SK-N-SH treated with all-trans-retinoic acid at 6 μM for 48 hours (cell line): ENCODE measurements at regions not wholly inside any gene's neighbourhood (a gene's known extent, or its start where the extent isn't known, plus 50 kb on each side); places are given as distances from the start of the nearest gene placed in this dataset.

Source experiments
- ATAC-seq: fragments of 200-7000 bp; cut with Tn5 transposase; 3 replicates; pipeline ENCODE4 v1.9.1; 2020; ENCODE audit warnings: mild to moderate bottlenecking, moderate library complexity
- BACH2 ChIP-seq: fragments of 250-450 bp; sonication (Bioruptor Pico); IDR thresholded peaks from 2 replicates; pipeline ENCODE4 v1.9.0; 2021; ENCODE audit warnings: mild to moderate bottlenecking, borderline replicate concordance
- CSDC2 ChIP-seq: fragments of 250-450 bp; sonication (Bioruptor Pico); IDR thresholded peaks from 2 replicates; pipeline ENCODE4 v1.5.0; 2020; ENCODE audit warnings: mild to moderate bottlenecking, moderate library complexity
- CSRNP3 ChIP-seq: fragments of 250-450 bp; sonication (Bioruptor Pico); IDR thresholded peaks from 2 replicates; pipeline ENCODE4 v1.5.1; 2021; ENCODE audit warnings: mild to moderate bottlenecking, moderate library complexity
- ESRRG ChIP-seq: fragments of 250-450 bp; sonication (Bioruptor Pico); IDR thresholded peaks from 2 replicates; pipeline ENCODE4 v1.6.1; 2021; ENCODE audit warnings: mild to moderate bottlenecking
- ISL1 ChIP-seq: fragments of 250-450 bp; sonication (Bioruptor Pico); IDR thresholded peaks from 2 replicates; pipeline ENCODE4 v2.1.2; 2022; ENCODE audit warnings: mild to moderate bottlenecking, moderate library complexity
- OSR1 ChIP-seq: fragments of 250-450 bp; sonication (Bioruptor Pico); IDR thresholded peaks from 2 replicates; pipeline ENCODE4 v1.8.0; 2022; ENCODE audit warnings: moderate library complexity, mild to moderate bottlenecking, inconsistent platforms
- PATZ1 ChIP-seq: fragments of 250-450 bp; sonication (Bioruptor Pico); IDR thresholded peaks from 2 replicates; pipeline ENCODE4 v1.8.0; 2020; ENCODE audit warnings: mild to moderate bottlenecking, moderate library complexity, borderline replicate concordance
- PPARA ChIP-seq: fragments of 250-450 bp; sonication (Bioruptor Pico); IDR thresholded peaks from 2 replicates; pipeline ENCODE4 v1.5.0; 2020; ENCODE audit warnings: mild to moderate bottlenecking, borderline replicate concordance
- RARB ChIP-seq: fragments of 250-450 bp; sonication (Bioruptor Pico); IDR thresholded peaks from 2 replicates; pipeline ENCODE4 v1.8.0; 2021; ENCODE audit warnings: mild to moderate bottlenecking, moderate library complexity
- SNAI2 ChIP-seq: fragments of 250-450 bp; sonication (Bioruptor Pico); IDR thresholded peaks from 2 replicates; pipeline ENCODE4 v1.5.0; 2020; ENCODE audit warnings: mild to moderate bottlenecking, moderate library complexity
- TCF4 ChIP-seq: fragments of 250-450 bp; sonication (Bioruptor Pico); IDR thresholded peaks from 2 replicates; pipeline ENCODE4 v1.8.0; 2021; ENCODE audit warnings: mild to moderate bottlenecking, moderate library complexity, borderline replicate concordance
- TOX ChIP-seq: fragments of 250-450 bp; sonication (Bioruptor Pico); IDR thresholded peaks from 2 replicates; pipeline ENCODE4 v1.8.0; 2021; ENCODE audit warnings: mild to moderate bottlenecking, moderate library complexity, borderline replicate concordance
- TSHZ2 ChIP-seq: fragments of 250-450 bp; sonication (Bioruptor Pico); IDR thresholded peaks from 2 replicates; pipeline ENCODE4 v1.5.0; 2020; ENCODE audit warnings: mild to moderate bottlenecking, moderate library complexity
- ZC3H10 ChIP-seq: fragments of 250-450 bp; sonication (Bioruptor Pico); IDR thresholded peaks from 2 replicates; pipeline ENCODE4 v1.5.1; 2021; ENCODE audit warnings: mild to moderate bottlenecking, moderate library complexity
- ZFP3 ChIP-seq: fragments of 250-450 bp; sonication (Bioruptor Pico); IDR thresholded peaks from 2 replicates; pipeline ENCODE4 v1.5.0; 2020; ENCODE audit warnings: mild to moderate bottlenecking, moderate library complexity
- ZFP30 ChIP-seq: fragments of 450-650 bp; formaldehyde crosslinking; IDR thresholded peaks from 2 replicates; pipeline ENCODE4 v1.5.0; 2022; ENCODE audit warnings: mild to moderate bottlenecking, moderate library complexity
- ZNF565 ChIP-seq: fragments of 450-650 bp; formaldehyde crosslinking; conservative IDR thresholded peaks from 2 replicates; pipeline ENCODE4 v1.5.0; 2020; ENCODE audit warnings: low read depth, mild to moderate bottlenecking, moderate library complexity
- ZNF70 ChIP-seq: fragments of 450-650 bp; formaldehyde crosslinking; IDR thresholded peaks from 2 replicates; pipeline ENCODE4 v1.5.0; 2020; ENCODE audit warnings: mild to moderate bottlenecking, moderate library complexity
- ZNF8 ChIP-seq: fragments of 450-650 bp; formaldehyde crosslinking; IDR thresholded peaks from 2 replicates; pipeline ENCODE4 v1.5.0; 2020; ENCODE audit warnings: mild to moderate bottlenecking, moderate library complexity
- TF ChIP-seq, protein P1 (sequence below): fragments of 250-450 bp; sonication (Bioruptor Pico); IDR thresholded peaks from 2 replicates; pipeline ENCODE4 v1.5.1; 2020; ENCODE audit warnings: low read depth, mild to moderate bottlenecking, moderate library complexity
- TF ChIP-seq, protein P2 (sequence below): fragments of 250-450 bp; sonication (Bioruptor Pico); IDR thresholded peaks from 2 replicates; pipeline ENCODE4 v1.8.0; 2021; ENCODE audit warnings: low read depth, mild to moderate bottlenecking, moderate library complexity, borderline replicate concordance

DNA sequence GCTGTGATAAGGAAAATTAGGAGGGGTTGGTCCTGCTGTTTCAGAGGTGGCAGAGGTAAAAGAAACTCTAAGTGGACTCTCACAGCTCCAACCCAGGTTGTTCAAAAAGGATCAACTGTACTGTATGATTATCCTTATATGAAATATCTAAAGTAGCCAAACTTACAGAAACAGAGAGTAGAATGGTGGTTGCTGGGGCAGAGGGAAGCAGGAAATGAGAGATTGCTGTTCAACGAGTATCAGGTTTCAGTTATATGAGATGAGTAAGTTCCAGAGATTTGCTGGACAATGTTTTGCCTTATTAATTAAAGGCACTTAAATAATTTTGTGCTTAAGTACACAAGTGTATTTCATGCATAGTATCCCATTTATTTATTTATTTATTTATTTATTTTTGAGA lies 972.0 kb upstream of the LRRTM1 start (continued):
- TF ChIP-seq CSDC2 (CRISPR knock-in tag) (no peak), CSRNP3 (CRISPR knock-in tag) (no peak)

- ATAC-seq, result no peak
- TF ChIP-seq ISL1 (CRISPR knock-in tag) (no peak), OSR1 (no peak), SNAI2 (CRISPR knock-in tag) (no peak), ZNF8 (no peak), PATZ1 (no peak), ZNF565 (CRISPR knock-in tag) (no peak), CSDC2 (CRISPR knock-in tag) (no peak), CSRNP3 (CRISPR knock-in tag) (no peak), TOX (CRISPR knock-in tag) (no peak), TCF4 (CRISPR knock-in tag) (no peak)
- TF ChIP-seq, protein P1, sequence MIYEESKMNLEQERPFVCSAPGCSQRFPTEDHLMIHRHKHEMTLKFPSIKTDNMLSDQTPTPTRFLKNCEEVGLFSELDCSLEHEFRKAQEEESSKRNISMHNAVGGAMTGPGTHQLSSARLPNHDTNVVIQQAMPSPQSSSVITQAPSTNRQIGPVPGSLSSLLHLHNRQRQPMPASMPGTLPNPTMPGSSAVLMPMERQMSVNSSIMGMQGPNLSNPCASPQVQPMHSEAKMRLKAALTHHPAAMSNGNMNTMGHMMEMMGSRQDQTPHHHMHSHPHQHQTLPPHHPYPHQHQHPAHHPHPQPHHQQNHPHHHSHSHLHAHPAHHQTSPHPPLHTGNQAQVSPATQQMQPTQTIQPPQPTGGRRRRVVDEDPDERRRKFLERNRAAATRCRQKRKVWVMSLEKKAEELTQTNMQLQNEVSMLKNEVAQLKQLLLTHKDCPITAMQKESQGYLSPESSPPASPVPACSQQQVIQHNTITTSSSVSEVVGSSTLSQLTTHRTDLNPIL (CRISPR knock-in tag), result no peak
- TF ChIP-seq, protein P2, sequence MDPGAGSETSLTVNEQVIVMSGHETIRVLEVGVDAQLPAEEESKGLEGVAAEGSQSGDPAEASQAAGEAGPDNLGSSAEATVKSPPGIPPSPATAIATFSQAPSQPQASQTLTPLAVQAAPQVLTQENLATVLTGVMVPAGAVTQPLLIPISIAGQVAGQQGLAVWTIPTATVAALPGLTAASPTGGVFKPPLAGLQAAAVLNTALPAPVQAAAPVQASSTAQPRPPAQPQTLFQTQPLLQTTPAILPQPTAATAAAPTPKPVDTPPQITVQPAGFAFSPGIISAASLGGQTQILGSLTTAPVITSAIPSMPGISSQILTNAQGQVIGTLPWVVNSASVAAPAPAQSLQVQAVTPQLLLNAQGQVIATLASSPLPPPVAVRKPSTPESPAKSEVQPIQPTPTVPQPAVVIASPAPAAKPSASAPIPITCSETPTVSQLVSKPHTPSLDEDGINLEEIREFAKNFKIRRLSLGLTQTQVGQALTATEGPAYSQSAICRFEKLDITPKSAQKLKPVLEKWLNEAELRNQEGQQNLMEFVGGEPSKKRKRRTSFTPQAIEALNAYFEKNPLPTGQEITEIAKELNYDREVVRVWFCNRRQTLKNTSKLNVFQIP (CRISPR knock-in tag), result no peak
Observed at GRCh38 chr2:81266106-81266505, 961.6 kb upstream of the LRRTM1 start.

DNA sequence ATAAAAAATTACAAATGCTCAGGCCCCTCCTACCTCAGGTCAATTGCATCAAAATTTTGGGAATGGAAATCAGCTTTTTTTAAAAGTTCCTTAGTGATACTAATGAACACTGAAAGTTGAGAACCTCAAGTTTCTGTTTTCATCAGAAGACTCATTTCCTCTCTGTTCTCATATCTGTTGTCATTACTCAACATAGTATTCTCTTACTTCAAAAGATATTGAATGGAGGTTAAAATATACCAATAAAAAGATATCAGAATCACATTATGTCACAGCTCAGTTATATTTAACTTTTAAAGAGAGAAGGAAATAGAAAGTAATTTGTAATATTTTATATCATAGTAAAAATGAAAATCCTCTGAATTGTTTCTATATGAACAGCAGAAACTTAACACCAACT lies 959.4 kb upstream of the LRRTM1 start:
- TF ChIP-seq ZNF8, result no peak
- TF ChIP-seq BACH2, result no peak
- TF ChIP-seq PPARA, result no peak
- no peak for ATAC-seq

DNA sequence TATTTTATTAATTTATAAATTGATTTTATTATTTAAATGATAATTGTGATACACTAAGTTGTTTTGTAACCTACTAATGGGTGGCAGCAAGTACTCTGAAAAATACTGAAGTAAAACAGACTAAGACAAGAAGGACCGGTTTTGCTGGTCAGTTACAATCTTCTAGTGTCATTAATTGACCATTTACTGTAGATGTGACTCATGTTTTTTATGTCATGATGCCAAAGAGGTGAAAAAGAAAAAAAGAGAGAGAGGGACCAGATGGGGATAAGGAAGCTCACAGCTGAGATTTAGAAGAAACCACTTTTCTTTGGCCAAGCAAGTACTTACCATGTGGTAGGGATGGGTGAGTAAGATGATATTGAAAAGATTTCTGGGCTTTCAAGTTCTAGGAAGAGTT lies 955.8 kb upstream of the LRRTM1 start:
- no peak for ATAC-seq
- no peak for TF ChIP-seq TCF4 (CRISPR knock-in tag)
- no peak for TF ChIP-seq RARB (CRISPR knock-in tag)
- no peak for TF ChIP-seq ZFP3 (CRISPR knock-in tag)
- no peak for TF ChIP-seq TSHZ2
- no peak for TF ChIP-seq ZNF70 (CRISPR knock-in tag)
- no peak for TF ChIP-seq ZNF565 (CRISPR knock-in tag)
- TF ChIP-seq, protein P1 (CRISPR knock-in tag), result no peak
- TF ChIP-seq ZC3H10, result no peak
- TF ChIP-seq BACH2, result no peak
- no peak for TF ChIP-seq ZFP30
- TF ChIP-seq TOX (CRISPR knock-in tag), result no peak
- TF ChIP-seq ESRRG (CRISPR knock-in tag), result no peak
- no peak for TF ChIP-seq CSRNP3 (CRISPR knock-in tag)
- TF ChIP-seq PATZ1, result no peak
- no peak for TF ChIP-seq PPARA
